HEK293 (cell line): ENCODE measurements at regions not wholly inside any gene's neighbourhood (a gene's known extent, or its start where the extent isn't known, plus 50 kb on each side); places are given as distances from the start of the nearest gene placed in this dataset.

ENCODE experiments used
- CTCF ChIA-PET: fragments of 350-600 bp; formaldehyde crosslinking; extraction: SDS; loops from one replicate; lab custom pipeline; 2021; ENCODE audit warnings: antibody characterized with exemption; lab: Yijun Ruan, JAX
- POLR2A ChIA-PET: fragments of 300-600 bp; formaldehyde crosslinking; extraction: SDS; loops from one replicate; lab custom pipeline; 2020; ENCODE audit warnings: antibody characterized with exemption, inconsistent platforms; lab: Yijun Ruan, JAX
- H3K27ac ChIP-seq: fragments of 200-500 bp; sonication (Bioruptor generic); 2 replicates; pipeline ENCODE4 v1.5.1; 2014; ENCODE audit warnings: low read depth, low read length, control low read depth, inconsistent platforms; ENCODE audit errors: extremely low read depth
- H3K36me3 ChIP-seq, 2 experiments: fragments of 200-500 bp in 1 of 2; sonication (Bioruptor generic) in 1 of 2; 1 replicate in 1 of 2; 2 replicates in 1 of 2; pipeline ENCODE4 v1.5.1; 2014 to 2017; ENCODE audit warnings: inconsistent platforms in 2 of 2, low read length in 2 of 2; ENCODE audit not compliant: control insufficient read depth in 2 of 2, insufficient read depth in 1 of 2
- H3K4me1 ChIP-seq: fragments of 200-500 bp; sonication (Bioruptor generic); 2 replicates; pipeline ENCODE4 v1.5.1; 2014; ENCODE audit warnings: mild to moderate bottlenecking, low read length, inconsistent platforms; ENCODE audit not compliant: control insufficient read depth, insufficient read depth
- H3K4me3 ChIP-seq: 2 replicates; pipeline ENCODE4 v1.5.1; 2011; ENCODE audit warnings: low read depth, mild to moderate bottlenecking, control low read depth, low read length, moderate library complexity
- H3K9me3 ChIP-seq: fragments of 200-500 bp; sonication (Bioruptor generic); 2 replicates; pipeline ENCODE4 v1.5.1; 2014; ENCODE audit warnings: low read depth, low read length, inconsistent platforms; ENCODE audit not compliant: control insufficient read depth, insufficient read depth
- CTCF ChIP-seq: fragments of 450-650 bp; formaldehyde crosslinking; IDR thresholded peaks from 2 replicates; pipeline ENCODE4 v1.5.1; 2016; ENCODE audit warnings: missing biosample characterization, missing genetic modification characterization
- KLF9 ChIP-seq: fragments of 450-650 bp; formaldehyde crosslinking; IDR thresholded peaks from 2 replicates; pipeline ENCODE4 v1.5.1; 2016; ENCODE audit warnings: missing biosample characterization, missing genetic modification characterization, low read depth
- SALL2 ChIP-seq: fragments of 450-650 bp; formaldehyde crosslinking; IDR thresholded peaks from 2 replicates; pipeline ENCODE4 v1.5.0; 2017; ENCODE audit warnings: missing biosample characterization, mild to moderate bottlenecking, missing genetic modification characterization, borderline replicate concordance
- TRIM28 ChIP-seq: IDR thresholded peaks from 2 replicates; pipeline ENCODE4 v1.6.1; 2011; ENCODE audit warnings: low read length, control low read depth, borderline replicate concordance
- YY2 ChIP-seq: fragments of 450-650 bp; formaldehyde crosslinking; IDR thresholded peaks from 2 replicates; pipeline ENCODE4 v1.5.1; 2016; ENCODE audit warnings: missing biosample characterization, missing genetic modification characterization
- ZNF155 ChIP-seq: fragments of 450-650 bp; formaldehyde crosslinking; IDR thresholded peaks from 2 replicates; pipeline ENCODE4 v1.5.1; 2016; ENCODE audit warnings: missing biosample characterization, missing genetic modification characterization
- ZNF16 ChIP-seq: fragments of 450-650 bp; formaldehyde crosslinking; IDR thresholded peaks from 2 replicates; pipeline ENCODE4 v1.5.1; 2016; ENCODE audit warnings: low read depth, missing biosample characterization, missing genetic modification characterization
- ZNF223 ChIP-seq: fragments of 450-650 bp; formaldehyde crosslinking; IDR thresholded peaks from 2 replicates; pipeline ENCODE4 v1.5.1; 2016; ENCODE audit warnings: missing biosample characterization, missing genetic modification characterization
- ZNF280C ChIP-seq: fragments of 450-650 bp; formaldehyde crosslinking; IDR thresholded peaks from 2 replicates; pipeline ENCODE4 v1.5.1; 2016; ENCODE audit warnings: missing biosample characterization, missing genetic modification characterization
- ZNF335 ChIP-seq: fragments of 450-650 bp; formaldehyde crosslinking; conservative IDR thresholded peaks from 2 replicates; pipeline ENCODE4 v1.5.1; 2016; ENCODE audit warnings: missing biosample characterization, missing genetic modification characterization
- ZNF391 ChIP-seq: fragments of 450-650 bp; formaldehyde crosslinking; IDR thresholded peaks from 2 replicates; pipeline ENCODE4 v1.5.1; 2016; ENCODE audit warnings: low read depth, missing biosample characterization, missing genetic modification characterization, borderline replicate concordance
- ZNF529 ChIP-seq: fragments of 450-650 bp; formaldehyde crosslinking; IDR thresholded peaks from 2 replicates; pipeline ENCODE4 v1.5.1; 2017; ENCODE audit warnings: missing genetic modification characterization, missing biosample characterization; ENCODE audit not compliant: insufficient replicate concordance
- ZNF530 ChIP-seq: fragments of 450-650 bp; formaldehyde crosslinking; IDR thresholded peaks from 2 replicates; pipeline ENCODE4 v1.5.1; 2016; ENCODE audit warnings: low read depth, missing biosample characterization, missing genetic modification characterization
- ZNF549 ChIP-seq: fragments of 450-650 bp; IDR thresholded peaks from 2 replicates; pipeline ENCODE4 v1.5.1; 2018; ENCODE audit warnings: missing biosample characterization, missing genetic modification characterization, mild to moderate bottlenecking, inconsistent platforms, moderate library complexity
- ZNF555 ChIP-seq: fragments of 450-650 bp; formaldehyde crosslinking; conservative IDR thresholded peaks from 2 replicates; pipeline ENCODE4 v1.5.1; 2017; ENCODE audit warnings: missing biosample characterization, mild to moderate bottlenecking, missing genetic modification characterization, inconsistent platforms
- ZNF585B ChIP-seq: fragments of 450-650 bp; formaldehyde crosslinking; IDR thresholded peaks from 2 replicates; pipeline ENCODE4 v1.5.1; 2016; ENCODE audit warnings: missing biosample characterization, missing genetic modification characterization
- ZNF623 ChIP-seq: fragments of 450-650 bp; formaldehyde crosslinking; IDR thresholded peaks from 2 replicates; pipeline ENCODE4 v1.5.1; 2016; ENCODE audit warnings: missing biosample characterization, missing genetic modification characterization
- ZNF664 ChIP-seq: fragments of 450-650 bp; formaldehyde crosslinking; IDR thresholded peaks from 2 replicates; pipeline ENCODE4 v1.5.1; 2016; ENCODE audit warnings: missing biosample characterization, missing genetic modification characterization
- ZNF670 ChIP-seq: fragments of 450-650 bp; formaldehyde crosslinking; IDR thresholded peaks from 2 replicates; pipeline ENCODE4 v1.5.1; 2016; ENCODE audit warnings: missing biosample characterization, missing genetic modification characterization, low read depth
- ZNF792 ChIP-seq: fragments of 450-650 bp; formaldehyde crosslinking; IDR thresholded peaks from 2 replicates; pipeline ENCODE4 v1.5.1; 2016; ENCODE audit warnings: missing biosample characterization, missing genetic modification characterization
- ZNF830 ChIP-seq: fragments of 450-650 bp; IDR thresholded peaks from 2 replicates; pipeline ENCODE4 v1.5.0; 2018; ENCODE audit warnings: missing biosample characterization, missing genetic modification characterization, low read depth, mild to moderate bottlenecking, moderate library complexity

- no peak for TF ChIP-seq CTCF
- no peak for TF ChIP-seq ZNF155 (tag by site-specific recombination)
Measured at GRCh38 chr18:39681061-39681460, 2115.5 kb upstream of the CELF4 start (continued).

GRCh38 chr18:39675906-39676305 is 2110.3 kb upstream of the CELF4 start:
- CTCF ChIA-PET, result interaction anchor here (0.6 kb wide), 1 partner anchor 1440 kb away, joined by 3 read pairs; no protein-coding TSS in a partner anchor
- Histone ChIP-seq H3K36me3 (no peaks in the 10 kb centered on the region), H3K27ac (no peak overlapping the region), H3K4me1 (no peaks in the 10 kb centered on the region), H3K4me3 (no peak overlapping the region), H3K9me3 (no peaks in the 10 kb centered on the region)
- TF ChIP-seq SALL2, result no peak
- no peak for TF ChIP-seq ZNF792 (tag by site-specific recombination)
- TF ChIP-seq ZNF664 (tag by site-specific recombination), result no peak
- no peak for TF ChIP-seq ZNF335 (tag by site-specific recombination)
- no peak for TF ChIP-seq CTCF
- no peak for TF ChIP-seq ZNF530
- no peak for TF ChIP-seq ZNF280C (tag by site-specific recombination)
- no peak for TF ChIP-seq ZNF391 (tag by site-specific recombination)
- no peak for TF ChIP-seq ZNF549 (tag by site-specific recombination)
- no peak for TF ChIP-seq ZNF529 (tag by site-specific recombination)
- no peak for TF ChIP-seq ZNF16
- no peak for TF ChIP-seq YY2
- no peak for TF ChIP-seq ZNF670 (tag by site-specific recombination)
- TF ChIP-seq ZNF223, result no peak
- TF ChIP-seq ZNF830 (tag by site-specific recombination), result no peak
- TF ChIP-seq ZNF555 (tag by site-specific recombination), result no peak
- no peak for TF ChIP-seq ZNF585B (tag by site-specific recombination)
- no peak for TF ChIP-seq ZNF623 (tag by site-specific recombination)
- TF ChIP-seq, all 188 proteins: peak for 0
- POLR2A ChIA-PET, result no interaction called here

- POLR2A ChIA-PET, result no interaction called here
- Histone ChIP-seq H3K9me3 (no peaks in the 10 kb centered on the region), H3K4me1 (no peaks in the 10 kb centered on the region), H3K27ac (no peak overlapping the region), H3K36me3 (no peaks in the 10 kb centered on the region), H3K4me3 (no peak overlapping the region)
- CTCF ChIA-PET, result no interaction called here
- peak; percentile 16; the same call in 1 of the 2 replicates for TF ChIP-seq TRIM28
- no peak for TF ChIP-seq KLF9 (tag by site-specific recombination)
Measured at GRCh38 chr18:39675368-39675767, 2109.8 kb upstream of the CELF4 start.
